Fibroblast of upper back skin (primary cell): ENCODE measurements at regions not wholly inside any gene's neighbourhood (a gene's known extent, or its start where the extent isn't known, plus 50 kb on each side); places are given as distances from the start of the nearest gene placed in this dataset.

Experiments used
- DNase-seq: peaks from one replicate; pipeline ENCODE4 v3.0.0-alpha.2; 2013

- no peak for DNase-seq
Measured at GRCh38 chr14:100674897-100675619, 51.6 kb upstream of the DLK1 start.

GRCh38 chr14:100675699-100676684, 50.7 kb upstream of the DLK1 start:
- no peak for DNase-seq
